GM23338 (cell line): ENCODE measurements at regions not wholly inside any gene's neighbourhood (a gene's known extent, or its start where the extent isn't known, plus 50 kb on each side); places are given as distances from the start of the nearest gene placed in this dataset.

Experiments
- ATAC-seq: fragments of 200-7000 bp; cut with Tn5 transposase; 3 replicates; pipeline ENCODE4 v1.9.1; 2020
- DNase-seq: peaks from one replicate; pipeline ENCODE4 v3.0.0-alpha.2; 2015; ENCODE audit warnings: low spot score
- H2AFZ ChIP-seq: fragments of 200-600 bp; sonication (generic); 2 replicates; pipeline ENCODE4 v1.8.0; 2016; ENCODE audit warnings: antibody characterized with exemption, mild to moderate bottlenecking, moderate library complexity
- H3F3A ChIP-seq: fragments of 200-600 bp; sonication (generic); replicated peaks from 2 replicates; pipeline ENCODE4 v1.8.0; 2017; ENCODE audit warnings: antibody characterized with exemption, mixed run types, low read depth
- H3K27ac ChIP-seq: fragments of 200-600 bp; sonication (generic); 2 replicates; pipeline ENCODE4 v1.6.1; 2016; ENCODE audit warnings: low read depth
- H3K27me3 ChIP-seq: fragments of 200-600 bp; sonication (generic); 2 replicates; pipeline ENCODE4 v1.8.0; 2016; ENCODE audit warnings: mild to moderate bottlenecking, mixed run types, moderate library complexity; ENCODE audit not compliant: insufficient read depth
- H3K36me3 ChIP-seq: fragments of 200-600 bp; sonication (generic); 2 replicates; pipeline ENCODE4 v1.8.0; 2016; ENCODE audit warnings: mild to moderate bottlenecking; ENCODE audit not compliant: insufficient read depth
- H3K4me1 ChIP-seq: fragments of 200-600 bp; sonication (generic); 2 replicates; pipeline ENCODE4 v1.8.0; 2016; ENCODE audit warnings: mild to moderate bottlenecking, moderate library complexity; ENCODE audit not compliant: insufficient read depth
- H3K4me2 ChIP-seq: fragments of 200-600 bp; sonication (generic); 2 replicates; pipeline ENCODE4 v1.7.1; 2017; ENCODE audit warnings: mixed run types
- H3K4me3 ChIP-seq: fragments of 200-600 bp; sonication (generic); 2 replicates; pipeline ENCODE4 v1.6.1; 2016; ENCODE audit warnings: mixed run types
- H3K79me2 ChIP-seq: fragments of 200-600 bp; sonication (generic); replicated peaks from 2 replicates; pipeline ENCODE4 v1.8.0; 2017; ENCODE audit warnings: mild to moderate bottlenecking; ENCODE audit not compliant: insufficient read depth
- H3K9me2 ChIP-seq: fragments of 200-600 bp; sonication (generic); 2 replicates; pipeline ENCODE4 v1.8.0; 2017; ENCODE audit not compliant: insufficient read depth
- H4K20me1 ChIP-seq: fragments of 200-600 bp; sonication (generic); replicated peaks from 2 replicates; pipeline ENCODE4 v1.8.0; 2017; ENCODE audit warnings: mild to moderate bottlenecking; ENCODE audit not compliant: insufficient read depth
- H3K27ac Mint-ChIP-seq: 2 replicates; pipeline ENCODE4 v1.8.0; 2020; ENCODE audit warnings: inconsistent platforms, mild to moderate bottlenecking, moderate library complexity, mixed read lengths
- H3K27me3 Mint-ChIP-seq: 3 replicates; pipeline ENCODE4 v1.8.0; 2022; ENCODE audit warnings: low read depth, mild to moderate bottlenecking, moderate library complexity, mixed read lengths, inconsistent platforms; ENCODE audit not compliant: insufficient read depth, poor library complexity
- H3K36me3 Mint-ChIP-seq: 3 replicates; pipeline ENCODE4 v1.8.0; 2021; ENCODE audit warnings: low read depth, mild to moderate bottlenecking, inconsistent platforms, moderate library complexity, mixed read lengths
- H3K4me1 Mint-ChIP-seq: 3 replicates; pipeline ENCODE4 v1.8.0; 2020; ENCODE audit warnings: mild to moderate bottlenecking, inconsistent platforms, mixed read lengths
- H3K4me3 Mint-ChIP-seq: 3 replicates; pipeline ENCODE4 v1.8.0; 2021; ENCODE audit warnings: moderate library complexity, mild to moderate bottlenecking, inconsistent platforms, mixed read lengths
- H3K9me3 Mint-ChIP-seq: 3 replicates; pipeline ENCODE4 v1.8.0; 2020; ENCODE audit warnings: moderate library complexity, mild to moderate bottlenecking, inconsistent platforms, mixed read lengths
- CREB1 ChIP-seq: fragments of 250-450 bp; sonication (Bioruptor Pico); IDR thresholded peaks from 2 replicates; pipeline ENCODE4 v1.5.0; 2020; ENCODE audit warnings: low read depth, mild to moderate bottlenecking, moderate library complexity
- EZH2 ChIP-seq: fragments of 200-600 bp; sonication (generic); IDR thresholded peaks from one replicate; pipeline ENCODE4 v1.8.0; 2017; ENCODE audit warnings: antibody characterized with exemption, mild to moderate bottlenecking, low read depth; ENCODE audit not compliant: unreplicated experiment
- JUNB ChIP-seq: IDR thresholded peaks from one replicate; pipeline ENCODE4 v1.6.1; 2016; ENCODE audit warnings: antibody characterized with exemption; ENCODE audit not compliant: unreplicated experiment
- POLR2AphosphoS5 ChIP-seq: IDR thresholded peaks from 2 replicates; pipeline ENCODE4 v1.6.1; 2016; ENCODE audit warnings: antibody characterized with exemption, low read depth
- STAT1 ChIP-seq: IDR thresholded peaks from one replicate; pipeline ENCODE4 v1.6.1; 2016; ENCODE audit warnings: antibody characterized with exemption; ENCODE audit not compliant: unreplicated experiment
- ZNF114 ChIP-seq: fragments of 250-450 bp; sonication (Bioruptor Pico); IDR thresholded peaks from 2 replicates; pipeline ENCODE4 v1.5.0; 2020; ENCODE audit warnings: mild to moderate bottlenecking, moderate library complexity
- TF ChIP-seq, protein P1 (sequence below): IDR thresholded peaks from one replicate; pipeline ENCODE4 v1.6.1; 2018; ENCODE audit warnings: antibody characterized with exemption; ENCODE audit not compliant: unreplicated experiment
- TF ChIP-seq, protein P2 (sequence below): IDR thresholded peaks from 2 replicates; pipeline ENCODE4 v1.6.1; 2016; ENCODE audit warnings: antibody characterized with exemption
- TF ChIP-seq, protein P3 (sequence below), 2 experiments: fragments of 200-600 bp in 1 of 2; sonication (generic) in 1 of 2; conservative IDR thresholded peaks; 2 replicates each; pipeline versions ENCODE4 v1.5.1 to v1.6.1; 2016 to 2017; ENCODE audit warnings: antibody characterized with exemption in 2 of 2, low read depth in 2 of 2, mild to moderate bottlenecking in 2 of 2, moderate library complexity in 1 of 2

DNA sequence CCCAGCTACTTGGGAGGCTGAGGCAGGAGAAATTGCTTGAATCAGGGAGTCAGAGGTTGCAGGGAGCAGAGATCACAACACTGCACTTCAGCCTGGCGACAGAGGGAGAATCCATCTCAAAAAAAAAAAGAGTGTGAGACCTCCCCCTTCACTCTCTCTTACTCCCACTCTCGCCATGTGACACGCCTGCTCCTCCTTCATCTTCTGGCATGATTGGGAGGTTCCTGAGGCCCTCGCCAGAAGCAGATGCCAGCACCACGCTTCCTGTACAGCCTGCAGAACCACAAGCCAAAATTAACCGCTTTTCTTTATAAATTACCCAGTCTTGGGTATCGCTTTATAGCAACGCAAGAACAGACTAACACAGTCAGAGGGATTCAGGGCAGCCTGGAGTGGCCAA, 66.3 kb upstream of the CREB1 start:
- Histone ChIP-seq H3F3A (0 out of 2 replicates have a peak, but pooled peaks cover 3% of the 10 kb centered on the region), H3K27ac (no peak overlapping the region), H4K20me1 (no peaks in the 10 kb centered on the region), H3K36me3 (no peaks in the 10 kb centered on the region), H3K4me1 (no peaks in the 10 kb centered on the region; the same call in none of the 2 replicates), H3K79me2 (no peaks in the 10 kb centered on the region), H3K9me2 (0 out of 2 replicates have a peak, but pooled peaks cover 3% of the 10 kb centered on the region), H2AFZ (peak overlapping the region; percentile 60), H3K4me2 (no peak overlapping the region), H3K4me3 (no peak overlapping the region), H3K27me3 (no peaks in the 10 kb centered on the region)
- TF ChIP-seq EZH2: no peak
- TF ChIP-seq POLR2AphosphoS5: no peak
- TF ChIP-seq, protein P1, sequence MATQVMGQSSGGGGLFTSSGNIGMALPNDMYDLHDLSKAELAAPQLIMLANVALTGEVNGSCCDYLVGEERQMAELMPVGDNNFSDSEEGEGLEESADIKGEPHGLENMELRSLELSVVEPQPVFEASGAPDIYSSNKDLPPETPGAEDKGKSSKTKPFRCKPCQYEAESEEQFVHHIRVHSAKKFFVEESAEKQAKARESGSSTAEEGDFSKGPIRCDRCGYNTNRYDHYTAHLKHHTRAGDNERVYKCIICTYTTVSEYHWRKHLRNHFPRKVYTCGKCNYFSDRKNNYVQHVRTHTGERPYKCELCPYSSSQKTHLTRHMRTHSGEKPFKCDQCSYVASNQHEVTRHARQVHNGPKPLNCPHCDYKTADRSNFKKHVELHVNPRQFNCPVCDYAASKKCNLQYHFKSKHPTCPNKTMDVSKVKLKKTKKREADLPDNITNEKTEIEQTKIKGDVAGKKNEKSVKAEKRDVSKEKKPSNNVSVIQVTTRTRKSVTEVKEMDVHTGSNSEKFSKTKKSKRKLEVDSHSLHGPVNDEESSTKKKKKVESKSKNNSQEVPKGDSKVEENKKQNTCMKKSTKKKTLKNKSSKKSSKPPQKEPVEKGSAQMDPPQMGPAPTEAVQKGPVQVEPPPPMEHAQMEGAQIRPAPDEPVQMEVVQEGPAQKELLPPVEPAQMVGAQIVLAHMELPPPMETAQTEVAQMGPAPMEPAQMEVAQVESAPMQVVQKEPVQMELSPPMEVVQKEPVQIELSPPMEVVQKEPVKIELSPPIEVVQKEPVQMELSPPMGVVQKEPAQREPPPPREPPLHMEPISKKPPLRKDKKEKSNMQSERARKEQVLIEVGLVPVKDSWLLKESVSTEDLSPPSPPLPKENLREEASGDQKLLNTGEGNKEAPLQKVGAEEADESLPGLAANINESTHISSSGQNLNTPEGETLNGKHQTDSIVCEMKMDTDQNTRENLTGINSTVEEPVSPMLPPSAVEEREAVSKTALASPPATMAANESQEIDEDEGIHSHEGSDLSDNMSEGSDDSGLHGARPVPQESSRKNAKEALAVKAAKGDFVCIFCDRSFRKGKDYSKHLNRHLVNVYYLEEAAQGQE: no peak
- TF ChIP-seq STAT1: no peak
- TF ChIP-seq ZNF114 (CRISPR knock-in tag): no peak
- TF ChIP-seq, protein P2, sequence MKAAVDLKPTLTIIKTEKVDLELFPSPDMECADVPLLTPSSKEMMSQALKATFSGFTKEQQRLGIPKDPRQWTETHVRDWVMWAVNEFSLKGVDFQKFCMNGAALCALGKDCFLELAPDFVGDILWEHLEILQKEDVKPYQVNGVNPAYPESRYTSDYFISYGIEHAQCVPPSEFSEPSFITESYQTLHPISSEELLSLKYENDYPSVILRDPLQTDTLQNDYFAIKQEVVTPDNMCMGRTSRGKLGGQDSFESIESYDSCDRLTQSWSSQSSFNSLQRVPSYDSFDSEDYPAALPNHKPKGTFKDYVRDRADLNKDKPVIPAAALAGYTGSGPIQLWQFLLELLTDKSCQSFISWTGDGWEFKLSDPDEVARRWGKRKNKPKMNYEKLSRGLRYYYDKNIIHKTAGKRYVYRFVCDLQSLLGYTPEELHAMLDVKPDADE: no peak
- TF ChIP-seq, protein P3, sequence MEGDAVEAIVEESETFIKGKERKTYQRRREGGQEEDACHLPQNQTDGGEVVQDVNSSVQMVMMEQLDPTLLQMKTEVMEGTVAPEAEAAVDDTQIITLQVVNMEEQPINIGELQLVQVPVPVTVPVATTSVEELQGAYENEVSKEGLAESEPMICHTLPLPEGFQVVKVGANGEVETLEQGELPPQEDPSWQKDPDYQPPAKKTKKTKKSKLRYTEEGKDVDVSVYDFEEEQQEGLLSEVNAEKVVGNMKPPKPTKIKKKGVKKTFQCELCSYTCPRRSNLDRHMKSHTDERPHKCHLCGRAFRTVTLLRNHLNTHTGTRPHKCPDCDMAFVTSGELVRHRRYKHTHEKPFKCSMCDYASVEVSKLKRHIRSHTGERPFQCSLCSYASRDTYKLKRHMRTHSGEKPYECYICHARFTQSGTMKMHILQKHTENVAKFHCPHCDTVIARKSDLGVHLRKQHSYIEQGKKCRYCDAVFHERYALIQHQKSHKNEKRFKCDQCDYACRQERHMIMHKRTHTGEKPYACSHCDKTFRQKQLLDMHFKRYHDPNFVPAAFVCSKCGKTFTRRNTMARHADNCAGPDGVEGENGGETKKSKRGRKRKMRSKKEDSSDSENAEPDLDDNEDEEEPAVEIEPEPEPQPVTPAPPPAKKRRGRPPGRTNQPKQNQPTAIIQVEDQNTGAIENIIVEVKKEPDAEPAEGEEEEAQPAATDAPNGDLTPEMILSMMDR (conservative IDR thresholded peaks at IDR 0.05; ENCODE audit: low read depth in 2 of 2): no peak
- TF ChIP-seq CREB1 (CRISPR knock-in tag): no peak
- TF ChIP-seq JUNB: no peak
- Mint-ChIP-seq H3K9me3 (no peaks in the 10 kb centered on the region), H3K36me3 (no peaks in the 10 kb centered on the region), H3K27ac (no peak overlapping the region), H3K27me3 (peaks cover 4% of the 10 kb centered on the region), H3K4me1 (peaks cover 13% of the 10 kb centered on the region), H3K4me3 (no peak overlapping the region)
- ATAC-seq: no peak
- no peak for DNase-seq

DNA sequence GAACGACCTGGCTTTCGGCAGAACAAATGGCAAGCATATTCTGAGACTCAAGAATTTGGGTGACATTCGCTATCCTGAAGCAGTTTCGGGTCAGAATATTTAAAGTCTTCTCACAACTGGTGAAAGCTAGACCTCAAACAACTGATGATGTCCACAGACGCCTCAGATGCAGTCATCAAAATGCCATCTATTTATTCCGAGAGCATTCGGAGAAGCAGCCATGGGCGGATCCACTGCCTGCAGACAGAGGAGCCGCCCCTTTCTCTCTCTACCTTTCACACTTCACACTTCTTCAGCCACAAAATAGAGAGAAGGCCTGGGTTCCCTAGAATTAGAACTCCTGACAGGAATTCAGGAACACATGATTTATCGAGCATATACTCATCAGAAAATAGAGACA, 65.8 kb upstream of the CREB1 start:
- Mint-ChIP-seq H3K27me3 (peaks cover 4% of the 10 kb centered on the region), H3K27ac (no peak overlapping the region), H3K36me3 (no peaks in the 10 kb centered on the region), H3K4me1 (peaks cover 13% of the 10 kb centered on the region), H3K9me3 (no peaks in the 10 kb centered on the region), H3K4me3 (no peak overlapping the region)
- ATAC-seq (no peak), DNase-seq (no peak)
- H3K4me2 ChIP-seq: no peak overlapping the region
- H2AFZ ChIP-seq: peak overlapping the region; percentile 60
- no peaks in the 10 kb centered on the region; the same call in none of the 2 replicates for H3K4me1 ChIP-seq
- no peaks in the 10 kb centered on the region for H3K27me3 ChIP-seq
- H3K79me2 ChIP-seq: no peaks in the 10 kb centered on the region
- TF ChIP-seq EZH2 (no peak), CREB1 (CRISPR knock-in tag) (no peak)
- TF ChIP-seq, protein P3 (conservative IDR thresholded peaks at IDR 0.05; ENCODE audit: low read depth in 2 of 2): no peak
- H3K27ac ChIP-seq: no peak overlapping the region
- H3K9me2 ChIP-seq: 0 out of 2 replicates have a peak, but pooled peaks cover 3% of the 10 kb centered on the region
- no peak overlapping the region for H3K4me3 ChIP-seq
- H4K20me1 ChIP-seq: no peaks in the 10 kb centered on the region
- no peaks in the 10 kb centered on the region for H3K36me3 ChIP-seq
- 0 out of 2 replicates have a peak, but pooled peaks cover 3% of the 10 kb centered on the region for H3F3A ChIP-seq
